NCI-H345 (cell line): ENCODE measurements at regions not wholly inside any gene's neighbourhood (a gene's known extent, or its start where the extent isn't known, plus 50 kb on each side); places are given as distances from the start of the nearest gene placed in this dataset.

Experiments used
- DNase-seq: peaks from one replicate; lab custom pipeline; 2025; lab: John Stamatoyannopoulos, UW

GRCh38 chr3:139732729-139733128, 55.0 kb upstream of the NMNAT3 start:
- no peak for DNase-seq

GRCh38 chr3:139729300-139729699, 51.5 kb upstream of the NMNAT3 start:
- no peak for DNase-seq

- no peak for DNase-seq
Observed at GRCh38 chr3:139728414-139728813, 50.6 kb upstream of the NMNAT3 start.
